SKM-1 (cell line): ENCODE measurements at regions not wholly inside any gene's neighbourhood (a gene's known extent, or its start where the extent isn't known, plus 50 kb on each side); places are given as distances from the start of the nearest gene placed in this dataset.
"Not testable (repeated sequence)": the region's sequence is repeated elsewhere in the genome, so short reads cannot be mapped to it uniquely, and the experiment has no call there.

Experiments used
- DNase-seq: peaks from one replicate; lab custom pipeline; 2025; ENCODE audit not compliant: unreplicated experiment; lab: John Stamatoyannopoulos, UW

- DNase-seq: no peak
Observed at GRCh38 chr4:141455651-141456050, 180.7 kb upstream of the IL15 start.

GRCh38 chr4:141457653-141458052 lies 178.7 kb upstream of the IL15 start:
- DNase-seq: no peak

- DNase-seq: no peak
Observed at GRCh38 chr4:141458501-141458900, 177.9 kb upstream of the IL15 start.

- no peak for DNase-seq
Observed at GRCh38 chr4:141459020-141459419, 177.4 kb upstream of the IL15 start.

- no peak for DNase-seq
Observed at GRCh38 chr4:141462361-141462760, 174.0 kb upstream of the IL15 start.

GRCh38 chr4:141463678-141464077 lies 172.7 kb upstream of the IL15 start:
- no peak for DNase-seq

GRCh38 chr4:141464366-141464765 lies 172.0 kb upstream of the IL15 start:
- no peak for DNase-seq

GRCh38 chr4:141465171-141465570 lies 171.2 kb upstream of the IL15 start:
- DNase-seq: no peak

GRCh38 chr4:141467225-141467624 lies 169.2 kb upstream of the IL15 start:
- no peak for DNase-seq

GRCh38 chr4:141469392-141469791 lies 167.0 kb upstream of the IL15 start:
- DNase-seq: no peak

GRCh38 chr4:141473026-141473540 lies 163.3 kb upstream of the IL15 start:
- DNase-seq: no peak

GRCh38 chr4:141473952-141474351 lies 162.4 kb upstream of the IL15 start:
- DNase-seq: no peak

GRCh38 chr4:141480950-141481349 lies 155.4 kb upstream of the IL15 start:
- DNase-seq: no peak

- not testable (repeated sequence) for DNase-seq
Observed at GRCh38 chr4:141484298-141484697, 152.1 kb upstream of the IL15 start.

GRCh38 chr4:141486375-141486997 lies 149.9 kb upstream of the IL15 start:
- no peak for DNase-seq

- no peak for DNase-seq
Observed at GRCh38 chr4:141497627-141498026, 138.8 kb upstream of the IL15 start.

- no peak for DNase-seq
Observed at GRCh38 chr4:141499261-141499853, 137.0 kb upstream of the IL15 start.

GRCh38 chr4:141501395-141501794 lies 135.0 kb upstream of the IL15 start:
- DNase-seq: no peak

- DNase-seq: no peak
Observed at GRCh38 chr4:141501931-141502330, 134.5 kb upstream of the IL15 start.

- no peak for DNase-seq
Observed at GRCh38 chr4:141502755-141503154, 133.6 kb upstream of the IL15 start.

- no peak for DNase-seq
Observed at GRCh38 chr4:141503260-141503659, 133.1 kb upstream of the IL15 start.

GRCh38 chr4:141511055-141511454 lies 125.3 kb upstream of the IL15 start:
- DNase-seq: no peak

- DNase-seq: no peak
Observed at GRCh38 chr4:141513866-141514265, 122.5 kb upstream of the IL15 start.
